ENCODE measurements at regions not wholly inside any gene's neighbourhood (a gene's known extent, or its start where the extent isn't known, plus 50 kb on each side); places are given as distances from the start of the nearest gene placed in this dataset.

- TF ChIP-seq CTCF (conservative IDR thresholded peaks at IDR 0.05; ENCODE audit: low read length) (no peak), EZH2phosphoT487 (IDR thresholded peaks at IDR 0.05; ENCODE audit: borderline replicate concordance, low read depth, low read length) (no peak)
Measured at GRCh38 chrX:98362630-98363029, 1478.9 kb downstream of the RPA4 start.
